Common myeloid progenitor, CD34-positive (primary cell): ENCODE measurements at regions not wholly inside any gene's neighbourhood (a gene's known extent, or its start where the extent isn't known, plus 50 kb on each side); places are given as distances from the start of the nearest gene placed in this dataset.

ENCODE experiments used
- CTCF ChIA-PET: fragments of 350-600 bp; sonication (Branson Sonifier 250); formaldehyde crosslinking; loops from one replicate; lab custom pipeline; 2021; ENCODE audit warnings: antibody characterized with exemption; lab: Charles Lee
- POLR2A ChIA-PET: fragments of 350-600 bp; sonication (Branson Sonifier 250); formaldehyde crosslinking; loops from one replicate; lab custom pipeline; 2021; ENCODE audit warnings: antibody characterized with exemption; lab: Charles Lee
- DNase-seq, 3 donors: peaks; one replicate each; pipeline versions ENCODE4 v3.0.0 to v3.0.0-alpha.2; 2013
- H3K27ac ChIP-seq, 2 experiments: 1 replicate in 1 of 2; 2 replicates in 1 of 2; pipeline ENCODE4 v1.7.0; 2013; ENCODE audit warnings: inconsistent platforms in 2 of 2, low read length in 2 of 2, mild to moderate bottlenecking in 2 of 2, low read depth in 1 of 2, moderate library complexity in 1 of 2; ENCODE audit not compliant: severe bottlenecking in 2 of 2, insufficient read depth in 1 of 2, poor library complexity in 1 of 2
- H3K27me3 ChIP-seq, 5 experiments: replicated peaks in 2 of 5; 1 replicate in 3 of 5; 2 replicates in 2 of 5; pipeline versions ENCODE4 v1.6.1 to v1.7.0; 2013; ENCODE audit warnings: low read length in 4 of 5, mild to moderate bottlenecking in 2 of 5, moderate library complexity in 2 of 5, inconsistent platforms in 1 of 5; ENCODE audit not compliant: insufficient read depth in 5 of 5, control insufficient read depth in 4 of 5
- H3K36me3 ChIP-seq, 4 experiments: 1 replicate in 2 of 4; 2 replicates in 2 of 4; pipeline versions ENCODE4 v1.6.1 to v1.7.0; 2013; ENCODE audit warnings: low read length in 3 of 4, control low read depth in 1 of 4, mild to moderate bottlenecking in 1 of 4; ENCODE audit not compliant: control insufficient read depth in 4 of 4, insufficient read depth in 4 of 4
- H3K4me1 ChIP-seq, 4 experiments: 1 replicate in 3 of 4; 2 replicates in 1 of 4; pipeline versions ENCODE4 v1.6.1 to v1.7.1; 2013; ENCODE audit warnings: low read length in 3 of 4, mild to moderate bottlenecking in 3 of 4, control low read depth in 1 of 4, inconsistent platforms in 1 of 4, moderate library complexity in 1 of 4; ENCODE audit not compliant: control insufficient read depth in 4 of 4, insufficient read depth in 4 of 4; ENCODE audit errors: control extremely low read depth in 1 of 4
- H3K4me3 ChIP-seq, 7 experiments: 1 replicate in 4 of 7; 2 replicates in 3 of 7; pipeline versions ENCODE4 v1.5.1 to v1.7.0; 2013; ENCODE audit warnings: mild to moderate bottlenecking in 7 of 7, low read length in 6 of 7, moderate library complexity in 6 of 7, inconsistent platforms in 2 of 7, low read depth in 2 of 7, control low read depth in 1 of 7; ENCODE audit not compliant: insufficient read depth in 4 of 7, control insufficient read depth in 1 of 7; ENCODE audit errors: extremely low read depth in 1 of 7
- H3K9me3 ChIP-seq, 5 experiments: 1 replicate in 4 of 5; 2 replicates in 1 of 5; pipeline versions ENCODE4 v1.6.1 to v1.7.1; 2013; ENCODE audit warnings: low read length in 4 of 5, mild to moderate bottlenecking in 2 of 5, inconsistent platforms in 1 of 5, low read depth in 1 of 5, moderate library complexity in 1 of 5; ENCODE audit not compliant: control insufficient read depth in 4 of 5, insufficient read depth in 2 of 5; ENCODE audit errors: control extremely low read depth in 1 of 5
- WGBS: methylation state at CpG from one replicate; pipeline ENCODE4 v1.1.5; 2013; ENCODE audit not compliant: insufficient coverage; 5-methylcytosine and 5-hydroxymethylcytosine counted together

DNA sequence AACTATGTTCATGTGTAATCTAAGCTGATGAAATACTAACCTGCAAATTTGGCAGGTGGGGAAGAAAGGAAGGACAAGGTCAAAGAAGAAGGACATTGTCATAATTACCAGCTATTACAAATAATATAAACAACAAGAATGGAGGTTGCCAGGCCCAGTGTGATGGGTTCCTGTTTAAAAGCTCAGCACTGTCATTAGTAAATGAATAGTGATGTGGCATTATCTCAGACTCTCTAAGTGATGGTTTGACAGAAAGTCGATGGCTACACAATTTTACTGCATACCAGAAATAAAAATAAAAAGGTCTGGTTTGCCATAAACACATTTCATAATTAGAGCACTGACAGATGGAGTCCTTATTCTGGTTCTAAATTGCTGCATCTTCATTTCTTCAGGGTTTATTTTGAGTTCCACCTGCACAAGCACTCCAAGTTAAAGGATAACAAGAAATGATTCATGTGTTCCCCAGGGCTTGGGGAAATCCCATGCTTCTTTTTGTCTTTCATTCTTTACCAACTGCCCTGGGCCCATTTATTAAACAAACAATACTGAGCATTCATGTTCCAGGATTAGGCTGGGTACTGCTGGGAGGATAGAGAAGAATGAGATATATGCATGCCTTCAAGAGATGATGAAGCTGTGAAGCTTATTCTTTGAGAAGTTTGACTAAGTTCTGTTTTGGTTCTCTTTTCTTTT is 367.8 kb upstream of the RASGEF1B start:
- ChIA-PET CTCF (interaction anchor here (1.0 to 1.8 kb wide), 2 partner anchors 372 to 493 kb away, joined by 3 to 13 read pairs; no protein-coding TSS in a partner anchor), POLR2A (no interaction called here)
- Histone ChIP-seq H3K27ac (no peak overlapping the region), H3K9me3 (no peaks in the 10 kb centered on the region), H3K27me3 (peaks cover 0 to 2% (median 0%) of the 10 kb centered on the region in 5 experiments), H3K4me3 (no peak overlapping the region), H3K4me1 (no peaks in the 10 kb centered on the region), H3K36me3 (no peaks in the 10 kb centered on the region)
- WGBS, result no CpG with 5 or more reads among the region's 1 CpG
- DNase-seq, result no peak

- Histone ChIP-seq H3K4me1 (no peaks in the 10 kb centered on the region), H3K4me3 (no peak overlapping the region), H3K27ac (no peak overlapping the region), H3K36me3 (no peaks in the 10 kb centered on the region), H3K27me3 (peaks cover 0 to 2% (median 0%) of the 10 kb centered on the region in 5 experiments), H3K9me3 (no peaks in the 10 kb centered on the region)
- no CpG with 5 or more reads among the region's 2 CpGs for WGBS
- ChIA-PET POLR2A (no interaction called here), CTCF (interaction anchor here (1.0 to 1.2 kb wide), 2 partner anchors 432 to 494 kb away, joined by 3 read pairs; no protein-coding TSS in a partner anchor)
- DNase-seq, result no peak
These were observed 366.9 kb upstream of the RASGEF1B start for GRCh38 chr4:81838586-81838985.

DNA sequence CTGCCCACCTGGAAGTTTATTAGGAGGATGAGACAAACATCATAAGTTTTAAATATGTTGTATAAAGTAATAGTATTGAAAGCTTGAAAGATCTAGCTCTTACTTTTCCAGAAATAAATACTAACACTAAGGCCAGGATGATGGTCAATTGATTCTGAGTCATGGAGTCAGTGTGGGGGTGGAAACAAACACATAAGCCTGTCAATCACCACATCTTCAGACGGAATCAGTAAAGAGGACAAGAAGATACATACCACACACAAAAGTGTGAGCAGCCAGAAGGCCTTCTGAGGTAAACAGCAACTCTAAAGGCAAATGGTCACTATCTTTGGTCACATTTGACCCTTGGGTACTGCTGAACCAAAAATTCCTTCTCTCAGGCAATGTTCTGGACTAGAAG is 365.0 kb upstream of the RASGEF1B start:
- Histone ChIP-seq H3K9me3 (no peaks in the 10 kb centered on the region), H3K4me3 (no peak overlapping the region), H3K27me3 (peaks cover 0 to 2% (median 0%) of the 10 kb centered on the region in 5 experiments), H3K27ac (no peak overlapping the region), H3K4me1 (no peaks in the 10 kb centered on the region), H3K36me3 (no peaks in the 10 kb centered on the region)
- no peak for DNase-seq
- WGBS, result no CpG with 5 or more reads among the region's 1 CpG
- ChIA-PET POLR2A (no interaction called here), CTCF (interaction anchor here (0.7 to 1.2 kb wide), 4 partner anchors 20 to 372 kb away, joined by 3 to 6 read pairs (median 3); no protein-coding TSS in a partner anchor)

GRCh38 chr4:81833576-81833975 is 361.9 kb upstream of the RASGEF1B start:
- Histone ChIP-seq H3K27ac (no peak overlapping the region), H3K4me1 (no peaks in the 10 kb centered on the region), H3K36me3 (no peaks in the 10 kb centered on the region), H3K27me3 (peaks cover 0 to 2% (median 0%) of the 10 kb centered on the region in 5 experiments), H3K9me3 (no peaks in the 10 kb centered on the region), H3K4me3 (no peak overlapping the region)
- no peak for DNase-seq
- ChIA-PET CTCF (interaction anchor here (0.5 kb wide), 1 partner anchor 359 kb away, joined by 3 read pairs; no protein-coding TSS in a partner anchor), POLR2A (no interaction called here)
- WGBS, result no CpG with 5 or more reads among the region's 3 CpGs

DNA sequence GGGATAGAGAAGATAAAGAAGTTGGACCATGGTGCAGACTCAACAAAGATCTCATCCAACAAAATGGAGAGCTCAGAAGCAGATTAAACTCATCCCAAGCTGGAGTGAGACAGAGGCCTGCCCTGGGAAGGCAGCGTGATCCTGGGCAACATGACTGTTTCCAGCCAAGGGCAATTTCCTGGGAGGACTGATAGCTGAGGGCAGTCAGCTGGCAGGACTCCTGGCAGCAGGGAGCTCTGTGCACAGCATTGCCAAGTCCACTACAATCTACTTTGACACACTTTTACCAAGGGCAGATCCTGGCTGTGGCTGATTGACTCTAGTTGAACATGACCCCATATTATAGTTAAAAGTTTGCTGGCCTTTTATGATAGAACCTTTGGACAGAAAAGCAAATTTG is 357.3 kb upstream of the RASGEF1B start:
- WGBS, result 100% methylated on average over 1 of the region's 1 CpG
- CTCF ChIA-PET, result interaction anchor here (0.7 to 3.3 kb wide), 3 partner anchors 16 to 396 kb away, joined by 3 to 12 read pairs (median 4); no protein-coding TSS in a partner anchor
- Histone ChIP-seq H3K36me3 (no peaks in the 10 kb centered on the region), H3K4me3 (no peak overlapping the region), H3K27me3 (no peaks in the 10 kb centered on the region), H3K4me1 (no peaks in the 10 kb centered on the region), H3K27ac (no peak overlapping the region), H3K9me3 (peaks cover 0 to 1% (median 0%) of the 10 kb centered on the region in 5 experiments)
- POLR2A ChIA-PET, result no interaction called here
- DNase-seq, result no peak

DNA sequence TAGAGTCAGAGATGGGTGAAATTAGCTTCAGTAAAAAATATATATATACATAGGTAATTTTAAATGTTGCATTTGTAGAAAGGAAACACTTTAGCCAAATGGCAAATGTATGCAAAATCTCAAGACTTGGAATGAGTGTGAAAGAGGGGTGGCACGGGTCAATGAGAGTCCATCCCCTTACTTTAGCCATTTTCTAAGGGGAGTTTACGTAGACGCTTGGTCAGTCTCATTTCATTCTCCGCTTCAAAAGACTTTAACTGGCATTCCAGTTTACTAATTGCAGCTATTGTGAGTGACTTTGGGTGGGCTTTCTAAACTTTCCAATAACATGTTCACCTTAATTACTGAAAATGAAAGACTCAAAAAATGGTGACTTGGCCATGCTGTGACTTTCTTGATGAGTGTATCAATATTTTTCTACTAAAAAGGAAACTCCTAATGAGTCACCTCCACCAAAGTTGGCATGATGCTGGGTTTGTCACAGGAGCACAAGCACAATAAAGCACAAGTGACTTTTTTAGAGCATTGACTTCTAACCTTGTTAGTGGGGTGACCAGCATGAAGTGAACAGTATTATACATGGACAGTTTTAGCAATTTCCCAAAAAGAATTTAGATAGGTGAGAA is 356.0 kb upstream of the RASGEF1B start:
- no peak for DNase-seq
- Histone ChIP-seq H3K27ac (no peak overlapping the region), H3K4me3 (no peak overlapping the region), H3K9me3 (peaks cover 0 to 4% (median 0%) of the 10 kb centered on the region in 5 experiments), H3K36me3 (no peaks in the 10 kb centered on the region), H3K27me3 (no peaks in the 10 kb centered on the region), H3K4me1 (no peaks in the 10 kb centered on the region)
- ChIA-PET CTCF (interaction anchor here (3.3 kb wide), 1 partner anchor 17 kb away, joined by 12 read pairs; no protein-coding TSS in a partner anchor), POLR2A (interaction anchor here (0.6 kb wide), 1 partner anchor 530 kb away, joined by 3 read pairs; no protein-coding TSS in a partner anchor)
- WGBS, result 100% methylated on average over 1 of the region's 4 CpGs
